Thymus (tissue), 11 donors: ENCODE measurements at regions not wholly inside any gene's neighbourhood (a gene's known extent, or its start where the extent isn't known, plus 50 kb on each side); places are given as distances from the start of the nearest gene placed in this dataset.

Experiments used
- DNase-seq, 9 donors: peaks; one replicate each; pipeline ENCODE4 v3.0.0-alpha.2; 2013; ENCODE audit warnings: low spot score in 9 of 9, low read depth in 6 of 9, missing footprints in 1 of 9
- H3K27ac ChIP-seq, 2 donors: one replicate each; pipeline ENCODE4 v1.5.1; 2013; ENCODE audit warnings: control low read depth in 1 of 2, low read depth in 1 of 2, low read length in 1 of 2, mild to moderate bottlenecking in 1 of 2, moderate library complexity in 1 of 2
- H3K27me3 ChIP-seq, 2 donors: one replicate each; pipeline ENCODE4 v1.5.1; 2013; ENCODE audit warnings: low read length in 1 of 2; ENCODE audit not compliant: control insufficient read depth in 2 of 2, insufficient read depth in 1 of 2
- H3K36me3 ChIP-seq, 2 donors: one replicate each; pipeline ENCODE4 v1.5.1; 2013; ENCODE audit warnings: low read length in 1 of 2, mild to moderate bottlenecking in 1 of 2, moderate library complexity in 1 of 2; ENCODE audit not compliant: control insufficient read depth in 2 of 2, insufficient read depth in 2 of 2
- H3K4me1 ChIP-seq, 2 donors: one replicate each; pipeline ENCODE4 v1.5.1; 2013; ENCODE audit warnings: low read length in 2 of 2; ENCODE audit not compliant: control insufficient read depth in 2 of 2, insufficient read depth in 2 of 2
- H3K4me3 ChIP-seq, 2 donors: one replicate each; pipeline ENCODE4 v1.5.1; 2013; ENCODE audit warnings: low read length in 2 of 2, control low read depth in 1 of 2, mild to moderate bottlenecking in 1 of 2
- H3K9me3 ChIP-seq, 2 donors: one replicate each; pipeline ENCODE4 v1.5.1; 2013; ENCODE audit warnings: low read length in 1 of 2, mild to moderate bottlenecking in 1 of 2; ENCODE audit not compliant: control insufficient read depth in 2 of 2, insufficient read depth in 1 of 2
- WGBS: extraction: QIAGEN DNeasy Blood & Tissue Kit; methylation state at CpG from one replicate; pipeline ENCODE4 v1.1.7; 2013; 5-methylcytosine and 5-hydroxymethylcytosine counted together
- donor health status: healthy.

DNA sequence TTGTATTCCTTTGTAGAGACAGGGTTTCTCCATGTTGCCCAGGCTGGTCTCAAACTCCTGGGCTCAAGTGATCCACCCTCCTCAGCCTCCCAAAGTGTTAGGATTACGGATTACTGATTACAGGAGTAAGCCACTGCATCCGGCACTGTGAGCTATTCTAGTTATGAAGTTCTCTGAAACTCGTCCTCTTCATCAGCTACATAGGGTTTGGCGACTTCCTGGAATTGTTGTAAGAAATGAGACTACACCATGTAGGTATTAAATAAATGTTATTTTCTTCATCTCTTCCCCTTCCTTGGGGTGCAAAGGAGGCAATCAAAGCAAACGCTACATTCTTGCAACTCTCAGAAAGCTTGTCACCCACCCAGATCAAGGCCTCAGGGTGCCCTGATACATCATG, 131.2 kb upstream of the TIAM1 start:
- WGBS: 95% methylated on average over 5 of the region's 5 CpGs
- no peaks in the 10 kb centered on the region for H3K4me1 ChIP-seq
- H3K36me3 ChIP-seq: no peaks in the 10 kb centered on the region
- H3K27ac ChIP-seq: no peak overlapping the region
- no peaks in the 10 kb centered on the region for H3K27me3 ChIP-seq
- H3K4me3 ChIP-seq: no peak overlapping the region
- no peak for DNase-seq
- H3K9me3 ChIP-seq: peaks cover 0 to 11% of the 10 kb centered on the region in 2 donors

DNA sequence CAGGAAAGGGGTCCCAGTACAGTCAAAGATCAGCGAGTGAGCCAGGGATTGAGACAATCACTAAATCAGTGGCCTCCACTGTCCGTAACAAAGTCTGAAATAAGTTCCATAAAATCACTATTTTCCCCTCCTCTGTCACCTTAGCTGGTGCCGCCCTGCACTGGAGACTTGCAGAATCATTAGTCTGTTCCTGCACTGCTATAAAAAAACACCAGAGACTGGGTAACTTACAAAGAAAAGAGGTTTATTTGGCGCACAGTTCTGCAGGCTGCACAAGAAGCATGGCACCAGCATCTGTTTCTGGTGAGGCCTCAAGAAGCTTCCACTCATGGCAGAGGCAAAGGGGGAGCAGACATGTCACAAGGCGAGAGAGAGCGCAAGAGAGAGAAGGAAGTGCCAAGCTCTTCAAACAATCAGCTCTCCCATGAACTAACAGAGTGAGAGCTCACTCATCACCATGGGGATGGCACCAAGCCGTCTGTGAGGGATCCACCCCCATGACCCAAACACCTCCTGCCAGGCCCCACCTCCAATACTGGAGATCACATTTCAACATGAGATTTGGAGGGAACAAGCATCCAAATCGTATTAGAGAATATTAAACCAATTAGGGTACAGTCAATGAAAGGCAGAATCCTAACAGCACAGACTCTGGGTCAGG, 129.8 kb upstream of the TIAM1 start:
- Histone ChIP-seq H3K36me3 (no peaks in the 10 kb centered on the region), H3K9me3 (peaks cover 0 to 11% of the 10 kb centered on the region in 2 donors), H3K27ac (no peak overlapping the region), H3K4me3 (no peak overlapping the region), H3K27me3 (no peaks in the 10 kb centered on the region), H3K4me1 (no peaks in the 10 kb centered on the region)
- 97% methylated on average over 8 of the region's 8 CpGs for WGBS
- DNase-seq: no peak

DNA sequence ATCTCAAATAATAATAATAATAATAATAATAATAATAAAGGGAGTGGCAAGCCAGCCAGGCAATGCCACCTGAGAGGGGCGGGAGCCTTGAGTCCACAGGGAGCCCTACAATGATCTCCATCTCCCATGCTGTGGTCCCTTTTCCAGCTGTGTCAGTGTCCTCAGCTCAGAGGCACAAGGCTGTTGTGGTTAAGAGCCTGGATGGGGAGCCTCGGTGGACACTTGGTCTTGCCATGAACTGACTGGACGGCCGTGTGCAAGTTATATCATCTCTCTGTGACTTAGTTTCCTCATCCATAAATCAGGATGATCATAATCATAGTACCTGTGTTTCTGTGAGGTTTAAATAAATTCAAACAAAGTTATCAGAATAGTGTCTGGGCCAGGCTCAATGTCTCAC, 127.8 kb upstream of the TIAM1 start:
- no peak overlapping the region for H3K27ac ChIP-seq
- 97% methylated on average over 4 of the region's 4 CpGs for WGBS
- peaks cover 0 to 11% of the 10 kb centered on the region in 2 donors for H3K9me3 ChIP-seq
- no peaks in the 10 kb centered on the region for H3K4me1 ChIP-seq
- no peaks in the 10 kb centered on the region for H3K27me3 ChIP-seq
- H3K36me3 ChIP-seq: no peaks in the 10 kb centered on the region
- DNase-seq: no peak
- no peak overlapping the region for H3K4me3 ChIP-seq

DNA sequence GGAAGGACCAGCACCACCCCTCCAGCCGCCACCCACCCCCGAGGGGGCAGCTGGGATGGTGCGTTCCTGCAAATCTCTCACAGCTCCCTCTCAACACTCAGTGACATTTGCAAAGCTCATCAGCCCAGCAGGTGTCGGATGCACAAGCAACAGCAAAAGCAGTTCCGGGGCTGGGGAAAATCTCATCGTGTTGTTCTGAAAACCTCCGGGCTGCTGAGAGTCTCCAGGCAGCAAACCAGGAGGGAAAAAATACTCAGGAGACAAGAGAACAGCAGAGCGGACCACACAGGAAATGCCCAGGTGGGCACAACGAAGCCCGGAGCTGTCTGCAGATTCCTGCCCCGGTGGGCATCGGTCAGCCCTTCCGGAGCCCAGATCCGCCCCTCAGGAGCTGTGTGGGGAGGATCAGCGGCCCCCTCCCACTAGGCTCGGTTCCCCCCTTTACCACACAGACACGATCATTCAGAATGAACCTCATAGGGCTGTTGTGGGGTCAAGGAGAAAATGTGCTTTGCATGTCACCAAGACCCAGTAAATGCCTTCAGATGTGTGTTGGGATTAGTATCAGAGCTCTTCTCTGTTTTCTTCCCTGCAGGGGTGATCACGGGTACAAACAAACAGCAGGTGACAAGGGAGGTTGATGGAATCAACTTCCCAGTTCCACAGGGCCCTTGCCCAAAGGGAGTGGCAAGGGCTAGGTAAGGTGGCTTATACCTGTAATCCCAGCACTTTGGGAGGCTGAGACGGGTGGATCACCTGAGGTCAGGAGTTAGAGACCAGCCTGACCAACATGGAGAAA, 127.0 kb upstream of the TIAM1 start:
- Histone ChIP-seq H3K36me3 (no peaks in the 10 kb centered on the region), H3K27ac (no peak overlapping the region), H3K4me3 (no peak overlapping the region), H3K9me3 (peaks cover 0 to 11% of the 10 kb centered on the region in 2 donors), H3K4me1 (no peaks in the 10 kb centered on the region), H3K27me3 (no peaks in the 10 kb centered on the region)
- no peak for DNase-seq
- 88% methylated on average over 19 of the region's 19 CpGs for WGBS

DNA sequence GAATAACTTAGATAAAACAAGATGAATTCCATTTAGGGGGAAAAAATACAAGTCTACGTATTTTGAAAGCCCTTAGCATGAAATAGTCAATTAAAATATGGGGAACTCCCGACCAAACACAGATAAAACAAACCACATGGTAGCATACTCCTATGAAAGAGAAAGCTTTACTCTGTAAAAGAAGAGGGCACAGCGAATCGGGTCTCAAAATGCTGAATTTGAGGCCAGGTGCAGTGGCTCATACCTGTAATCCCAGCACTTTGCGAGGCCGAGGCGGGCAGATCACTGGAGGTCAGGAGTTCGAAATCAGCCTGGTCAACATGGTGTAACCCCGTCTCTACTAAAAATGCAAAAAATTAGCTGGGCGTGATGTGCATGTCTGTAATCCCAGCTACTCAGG, 116.9 kb upstream of the TIAM1 start:
- H3K36me3 ChIP-seq: peaks cover 0 to 4% of the 10 kb centered on the region in 2 donors
- no peak for DNase-seq
- no peaks in the 10 kb centered on the region for H3K9me3 ChIP-seq
- H3K27me3 ChIP-seq: no peaks in the 10 kb centered on the region
- WGBS: 86% methylated on average over 10 of the region's 10 CpGs
- H3K27ac ChIP-seq: no peak overlapping the region
- H3K4me3 ChIP-seq: no peak overlapping the region
- H3K4me1 ChIP-seq: peaks cover 0 to 2% of the 10 kb centered on the region in 2 donors

DNA sequence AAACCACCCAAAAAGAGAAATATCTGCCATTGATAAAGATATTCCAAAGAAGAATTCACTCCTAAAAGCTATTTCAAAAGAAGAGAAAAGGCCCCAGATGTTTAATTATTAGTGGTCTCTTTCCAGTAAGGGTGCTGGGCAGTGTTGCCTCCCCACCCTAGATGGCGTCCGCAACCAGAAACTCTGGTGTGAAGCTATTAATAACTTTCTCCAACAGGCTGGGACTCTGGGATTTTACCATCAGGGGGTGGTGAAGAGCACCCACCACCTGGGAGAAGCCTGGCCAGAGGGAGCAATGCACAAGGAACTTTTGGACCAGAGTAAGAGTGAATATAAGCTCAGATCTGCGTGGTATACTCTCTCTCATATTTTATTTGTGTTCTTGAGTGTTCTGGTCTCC, 115.4 kb upstream of the TIAM1 start:
- Histone ChIP-seq H3K27me3 (no peaks in the 10 kb centered on the region), H3K27ac (no peak overlapping the region), H3K4me1 (peaks cover 0 to 2% of the 10 kb centered on the region in 2 donors), H3K4me3 (no peak overlapping the region), H3K9me3 (no peaks in the 10 kb centered on the region), H3K36me3 (peaks cover 0 to 4% of the 10 kb centered on the region in 2 donors)
- DNase-seq: no peak
- WGBS: 98% methylated on average over 3 of the region's 3 CpGs

DNA sequence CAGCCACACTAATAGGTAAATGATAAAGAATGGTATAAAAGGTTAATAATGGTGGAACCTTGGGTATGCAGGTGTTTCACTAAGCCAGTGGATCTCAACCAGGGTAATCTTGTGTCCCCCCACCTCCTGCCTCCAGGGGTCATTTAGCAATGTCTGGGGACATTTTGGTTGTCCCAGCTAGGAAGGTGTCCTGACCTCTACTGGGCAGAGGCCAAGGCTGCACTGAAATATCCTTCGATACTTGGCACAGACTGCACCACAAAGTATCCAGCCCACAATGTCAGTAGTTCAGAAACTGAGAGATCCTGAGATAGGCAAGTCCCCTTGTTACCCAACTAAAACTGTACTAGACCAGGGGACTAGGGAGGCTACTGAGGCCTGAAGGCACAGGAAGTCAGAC, 113.6 kb upstream of the TIAM1 start:
- H3K27me3 ChIP-seq: no peaks in the 10 kb centered on the region
- peaks cover 0 to 4% of the 10 kb centered on the region in 2 donors for H3K36me3 ChIP-seq
- H3K4me3 ChIP-seq: no peak overlapping the region
- no peak for DNase-seq
- WGBS: 99% methylated on average over 1 of the region's 1 CpG
- H3K9me3 ChIP-seq: peaks cover 0 to 4% of the 10 kb centered on the region in 2 donors
- H3K4me1 ChIP-seq: peaks cover 0 to 2% of the 10 kb centered on the region in 2 donors
- H3K27ac ChIP-seq: no peak overlapping the region

DNA sequence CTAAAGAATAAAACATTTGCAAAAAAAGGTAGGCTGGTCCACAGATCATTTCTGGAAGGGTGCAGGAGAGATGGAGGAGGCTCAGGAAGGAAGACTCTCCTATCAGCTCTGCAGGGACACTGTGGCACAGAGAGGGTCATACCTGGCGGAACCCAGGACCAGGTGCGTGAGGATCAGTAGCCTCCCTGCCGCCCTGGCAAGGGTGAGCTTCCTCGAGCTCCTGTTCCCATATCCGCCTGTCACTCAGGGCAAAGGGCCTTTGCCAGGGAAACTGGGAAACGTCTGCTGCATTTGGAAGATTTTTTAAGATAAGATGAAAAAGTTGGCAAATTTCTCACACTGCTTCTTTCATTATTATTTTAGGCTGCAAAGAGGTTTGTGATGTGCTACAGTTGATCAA, 112.1 kb upstream of the TIAM1 start:
- peaks cover 0 to 4% of the 10 kb centered on the region in 2 donors for H3K9me3 ChIP-seq
- no peak for DNase-seq
- 97% methylated on average over 6 of the region's 6 CpGs for WGBS
- H3K27ac ChIP-seq: no peak overlapping the region
- peaks cover 0 to 7% of the 10 kb centered on the region in 2 donors for H3K36me3 ChIP-seq
- no peaks in the 10 kb centered on the region for H3K27me3 ChIP-seq
- peaks cover 0 to 2% of the 10 kb centered on the region in 2 donors for H3K4me1 ChIP-seq
- no peak overlapping the region for H3K4me3 ChIP-seq

DNA sequence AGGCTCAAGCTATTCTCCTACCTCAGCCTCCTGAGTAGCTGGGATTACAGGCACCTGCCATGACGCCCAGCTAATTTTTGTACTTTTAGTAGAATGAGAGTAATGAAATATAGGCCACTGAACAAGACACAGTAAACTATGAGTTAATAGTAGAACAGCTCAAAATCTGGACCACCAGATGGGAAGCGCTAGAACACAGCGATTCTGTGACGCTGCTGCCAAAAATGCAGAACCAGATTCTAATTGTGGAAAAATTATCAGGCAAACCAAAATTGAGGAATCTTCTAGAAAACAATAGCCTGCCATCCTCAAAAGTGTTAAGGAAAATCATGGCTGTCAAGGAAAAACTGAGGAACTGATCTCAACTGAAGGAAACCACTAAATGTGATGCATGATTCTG, 111.4 kb upstream of the TIAM1 start:
- peaks cover 0 to 4% of the 10 kb centered on the region in 2 donors for H3K9me3 ChIP-seq
- DNase-seq: no peak
- WGBS: 95% methylated on average over 4 of the region's 4 CpGs

More for the DNA sequence above, 111.4 kb upstream of the TIAM1 start:
- H3K4me1 ChIP-seq: peaks cover 0 to 2% of the 10 kb centered on the region in 2 donors
- H3K4me3 ChIP-seq: no peak overlapping the region
- peaks cover 0 to 7% of the 10 kb centered on the region in 2 donors for H3K36me3 ChIP-seq
- H3K27me3 ChIP-seq: no peaks in the 10 kb centered on the region
- no peak overlapping the region for H3K27ac ChIP-seq
